HEK293 (cell line): ENCODE measurements at regions not wholly inside any gene's neighbourhood (a gene's known extent, or its start where the extent isn't known, plus 50 kb on each side); places are given as distances from the start of the nearest gene placed in this dataset.

Experiments used
- GLIS1 ChIP-seq: fragments of 450-650 bp; formaldehyde crosslinking; IDR thresholded peaks from 2 replicates; pipeline ENCODE4 v1.5.1; 2016; ENCODE audit warnings: missing biosample characterization, missing genetic modification characterization
- SCRT1 ChIP-seq: fragments of 450-650 bp; formaldehyde crosslinking; IDR thresholded peaks from 2 replicates; pipeline ENCODE4 v1.5.1; 2016; ENCODE audit warnings: missing biosample characterization, missing genetic modification characterization, borderline replicate concordance
- SP2 ChIP-seq: fragments of 450-650 bp; formaldehyde crosslinking; IDR thresholded peaks from 2 replicates; pipeline ENCODE4 v1.5.1; 2016; ENCODE audit warnings: missing biosample characterization, missing genetic modification characterization
- TCF7L2 ChIP-seq: IDR thresholded peaks from 2 replicates; pipeline ENCODE4 v1.6.1; 2011; ENCODE audit warnings: low read depth, mild to moderate bottlenecking, inconsistent platforms, low read length, moderate library complexity, borderline replicate concordance
- YY2 ChIP-seq: fragments of 450-650 bp; formaldehyde crosslinking; IDR thresholded peaks from 2 replicates; pipeline ENCODE4 v1.5.1; 2016; ENCODE audit warnings: missing biosample characterization, missing genetic modification characterization
- ZNF10 ChIP-seq: fragments of 450-650 bp; formaldehyde crosslinking; IDR thresholded peaks from 2 replicates; pipeline ENCODE4 v1.5.1; 2017; ENCODE audit warnings: missing biosample characterization, missing genetic modification characterization
- ZNF24 ChIP-seq: fragments of 450-650 bp; formaldehyde crosslinking; IDR thresholded peaks from 2 replicates; pipeline ENCODE4 v1.5.1; 2016; ENCODE audit warnings: missing biosample characterization, missing genetic modification characterization
- ZNF610 ChIP-seq: fragments of 450-650 bp; formaldehyde crosslinking; IDR thresholded peaks from 2 replicates; pipeline ENCODE4 v1.5.1; 2016; ENCODE audit warnings: missing biosample characterization, missing genetic modification characterization, borderline replicate concordance
- ZNF664 ChIP-seq: fragments of 450-650 bp; formaldehyde crosslinking; IDR thresholded peaks from 2 replicates; pipeline ENCODE4 v1.5.1; 2016; ENCODE audit warnings: missing biosample characterization, missing genetic modification characterization
- ZNF792 ChIP-seq: fragments of 450-650 bp; formaldehyde crosslinking; IDR thresholded peaks from 2 replicates; pipeline ENCODE4 v1.5.1; 2016; ENCODE audit warnings: missing biosample characterization, missing genetic modification characterization
- TF ChIP-seq, protein P1 (sequence below): fragments of 450-650 bp; formaldehyde crosslinking; IDR thresholded peaks from 2 replicates; pipeline ENCODE4 v1.5.1; 2016; ENCODE audit warnings: missing biosample characterization, missing genetic modification characterization
- TF ChIP-seq, protein P2 (sequence below): fragments of 450-650 bp; formaldehyde crosslinking; IDR thresholded peaks from 2 replicates; pipeline ENCODE4 v1.5.1; 2017; ENCODE audit warnings: missing biosample characterization, mild to moderate bottlenecking, missing genetic modification characterization, moderate library complexity
- TF ChIP-seq, protein P3 (sequence below): fragments of 450-650 bp; formaldehyde crosslinking; IDR thresholded peaks from 2 replicates; pipeline ENCODE4 v1.5.1; 2016; ENCODE audit warnings: missing biosample characterization, missing genetic modification characterization

DNA sequence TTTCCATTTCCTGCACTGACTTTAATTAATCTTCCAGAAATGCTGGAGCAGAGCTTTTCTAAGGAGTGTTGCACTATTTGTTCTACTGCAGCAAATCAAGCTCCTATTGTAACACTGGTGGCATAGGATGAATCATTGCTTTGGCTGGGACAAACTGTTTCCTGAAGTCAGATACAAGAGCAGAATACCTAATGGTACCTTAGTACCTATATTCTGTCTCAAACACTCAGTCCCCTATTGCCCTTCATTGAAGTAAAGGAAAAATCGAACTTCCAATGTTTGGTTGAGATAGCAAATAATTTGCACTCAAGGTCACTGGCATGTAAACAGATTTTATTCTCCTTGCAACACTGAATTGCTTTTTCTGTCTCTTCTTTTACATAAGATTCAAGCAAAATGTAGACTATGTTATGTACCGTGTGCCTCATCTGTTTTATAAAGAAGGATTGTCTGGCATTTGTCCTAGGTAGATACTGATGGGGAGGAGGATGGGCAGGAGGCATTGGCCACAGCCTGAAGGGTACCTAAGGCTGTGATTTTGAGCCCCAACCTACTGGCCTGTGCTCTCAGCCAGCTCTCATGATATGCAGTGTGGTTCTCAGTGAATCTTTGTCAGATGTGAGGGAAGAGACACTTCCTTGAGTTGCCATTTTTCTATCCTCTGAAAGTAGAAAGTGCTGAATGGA, 141.6 kb downstream of the AASDH start:
- TF ChIP-seq ZNF10 (tag by site-specific recombination) (no peak), TCF7L2 (no peak), SCRT1 (tag by site-specific recombination) (no peak), ZNF610 (tag by site-specific recombination) (no peak), YY2 (tag by site-specific recombination) (no peak), SP2 (tag by site-specific recombination) (no peak), GLIS1 (tag by site-specific recombination) (no peak), ZNF792 (tag by site-specific recombination) (no peak), ZNF664 (tag by site-specific recombination) (no peak), ZNF24 (tag by site-specific recombination) (no peak)
- TF ChIP-seq, protein P1, sequence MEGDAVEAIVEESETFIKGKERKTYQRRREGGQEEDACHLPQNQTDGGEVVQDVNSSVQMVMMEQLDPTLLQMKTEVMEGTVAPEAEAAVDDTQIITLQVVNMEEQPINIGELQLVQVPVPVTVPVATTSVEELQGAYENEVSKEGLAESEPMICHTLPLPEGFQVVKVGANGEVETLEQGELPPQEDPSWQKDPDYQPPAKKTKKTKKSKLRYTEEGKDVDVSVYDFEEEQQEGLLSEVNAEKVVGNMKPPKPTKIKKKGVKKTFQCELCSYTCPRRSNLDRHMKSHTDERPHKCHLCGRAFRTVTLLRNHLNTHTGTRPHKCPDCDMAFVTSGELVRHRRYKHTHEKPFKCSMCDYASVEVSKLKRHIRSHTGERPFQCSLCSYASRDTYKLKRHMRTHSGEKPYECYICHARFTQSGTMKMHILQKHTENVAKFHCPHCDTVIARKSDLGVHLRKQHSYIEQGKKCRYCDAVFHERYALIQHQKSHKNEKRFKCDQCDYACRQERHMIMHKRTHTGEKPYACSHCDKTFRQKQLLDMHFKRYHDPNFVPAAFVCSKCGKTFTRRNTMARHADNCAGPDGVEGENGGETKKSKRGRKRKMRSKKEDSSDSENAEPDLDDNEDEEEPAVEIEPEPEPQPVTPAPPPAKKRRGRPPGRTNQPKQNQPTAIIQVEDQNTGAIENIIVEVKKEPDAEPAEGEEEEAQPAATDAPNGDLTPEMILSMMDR (tag by site-specific recombination), result no peak
- TF ChIP-seq, protein P2, sequence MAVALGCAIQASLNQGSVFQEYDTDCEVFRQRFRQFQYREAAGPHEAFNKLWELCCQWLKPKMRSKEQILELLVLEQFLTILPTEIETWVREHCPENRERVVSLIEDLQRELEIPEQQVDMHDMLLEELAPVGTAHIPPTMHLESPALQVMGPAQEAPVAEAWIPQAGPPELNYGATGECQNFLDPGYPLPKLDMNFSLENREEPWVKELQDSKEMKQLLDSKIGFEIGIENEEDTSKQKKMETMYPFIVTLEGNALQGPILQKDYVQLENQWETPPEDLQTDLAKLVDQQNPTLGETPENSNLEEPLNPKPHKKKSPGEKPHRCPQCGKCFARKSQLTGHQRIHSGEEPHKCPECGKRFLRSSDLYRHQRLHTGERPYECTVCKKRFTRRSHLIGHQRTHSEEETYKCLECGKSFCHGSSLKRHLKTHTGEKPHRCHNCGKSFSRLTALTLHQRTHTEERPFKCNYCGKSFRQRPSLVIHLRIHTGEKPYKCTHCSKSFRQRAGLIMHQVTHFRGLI (tag by site-specific recombination), result no peak
- TF ChIP-seq, protein P3, sequence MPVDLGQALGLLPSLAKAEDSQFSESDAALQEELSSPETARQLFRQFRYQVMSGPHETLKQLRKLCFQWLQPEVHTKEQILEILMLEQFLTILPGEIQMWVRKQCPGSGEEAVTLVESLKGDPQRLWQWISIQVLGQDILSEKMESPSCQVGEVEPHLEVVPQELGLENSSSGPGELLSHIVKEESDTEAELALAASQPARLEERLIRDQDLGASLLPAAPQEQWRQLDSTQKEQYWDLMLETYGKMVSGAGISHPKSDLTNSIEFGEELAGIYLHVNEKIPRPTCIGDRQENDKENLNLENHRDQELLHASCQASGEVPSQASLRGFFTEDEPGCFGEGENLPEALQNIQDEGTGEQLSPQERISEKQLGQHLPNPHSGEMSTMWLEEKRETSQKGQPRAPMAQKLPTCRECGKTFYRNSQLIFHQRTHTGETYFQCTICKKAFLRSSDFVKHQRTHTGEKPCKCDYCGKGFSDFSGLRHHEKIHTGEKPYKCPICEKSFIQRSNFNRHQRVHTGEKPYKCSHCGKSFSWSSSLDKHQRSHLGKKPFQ (tag by site-specific recombination), result no peak
